Gastroesophageal sphincter (tissue), 4 donors: ENCODE measurements at regions not wholly inside any gene's neighbourhood (a gene's known extent, or its start where the extent isn't known, plus 50 kb on each side); places are given as distances from the start of the nearest gene placed in this dataset.
"Not testable (repeated sequence)": the region's sequence is repeated elsewhere in the genome, so short reads cannot be mapped to it uniquely, and the experiment has no call there.

Experiments used
- ATAC-seq: fragments of 150-250 bp; one replicate; pipeline ENCODE4 v1.9.1; 2016; ENCODE audit warnings: mild to moderate bottlenecking, moderate library complexity
- H3K27ac ChIP-seq, 4 donors: fragments of 200-600 bp; sonication (generic) in 3 of 4; 1 replicate in 3 of 4; 2 replicates in 1 of 4; pipeline ENCODE4 v1.5.1; 2016 to 2019
- H3K27me3 ChIP-seq: fragments of 200-600 bp; sonication (generic); one replicate; pipeline ENCODE4 v1.5.1; 2019
- H3K36me3 ChIP-seq, 2 donors: fragments of 200-600 bp; sonication (generic); one replicate each; pipeline ENCODE4 v1.5.1; 2019; ENCODE audit warnings: control low read depth in 1 of 2
- H3K4me1 ChIP-seq, 3 donors: fragments of 200-600 bp; sonication (generic); 1 replicate in 2 of 3; 2 replicates in 1 of 3; pipeline ENCODE4 v1.5.1; 2016 to 2019; ENCODE audit warnings: control low read depth in 2 of 3
- H3K4me3 ChIP-seq, 2 donors: fragments of 200-600 bp; sonication (generic); one replicate each; pipeline ENCODE4 v1.5.1; 2019; ENCODE audit warnings: mild to moderate bottlenecking in 1 of 2, moderate library complexity in 1 of 2
- H3K9me3 ChIP-seq, 3 donors: fragments of 200-600 bp; sonication (generic); one replicate each; pipeline ENCODE4 v1.5.1; 2017 to 2019; ENCODE audit warnings: control low read depth in 2 of 3
- EP300 ChIP-seq: sonication (generic); formaldehyde crosslinking; IDR thresholded peaks from one replicate; pipeline ENCODE4 v1.6.1; 2017; ENCODE audit warnings: antibody characterized with exemption, mild to moderate bottlenecking
- POLR2A ChIP-seq, 2 donors: fragments of 450-650 bp; IDR thresholded peaks; one replicate each; pipeline ENCODE4 v1.6.1; 2017; ENCODE audit warnings: antibody characterized with exemption in 2 of 2, mild to moderate bottlenecking in 2 of 2, moderate library complexity in 1 of 2
- POLR2AphosphoS5 ChIP-seq: sonication (generic); formaldehyde crosslinking; IDR thresholded peaks from one replicate; pipeline ENCODE4 v1.6.1; 2017; ENCODE audit warnings: antibody characterized with exemption
- WGBS, 2 donors: methylation state at CpG; one replicate each; pipeline ENCODE4 v1.1.5; 2018; ENCODE audit warnings: low coverage in 1 of 2; 5-methylcytosine and 5-hydroxymethylcytosine counted together
- TF ChIP-seq, protein P1 (sequence below), 4 experiments: fragments of 200-600 bp in 2 of 4; fragments of 450-650 bp in 2 of 4; sonication (generic) in 1 of 4; IDR thresholded peaks; one replicate each; pipeline ENCODE4 v1.5.1; 2017 to 2019; ENCODE audit warnings: antibody characterized with exemption in 4 of 4, mild to moderate bottlenecking in 2 of 4, moderate library complexity in 2 of 4

DNA sequence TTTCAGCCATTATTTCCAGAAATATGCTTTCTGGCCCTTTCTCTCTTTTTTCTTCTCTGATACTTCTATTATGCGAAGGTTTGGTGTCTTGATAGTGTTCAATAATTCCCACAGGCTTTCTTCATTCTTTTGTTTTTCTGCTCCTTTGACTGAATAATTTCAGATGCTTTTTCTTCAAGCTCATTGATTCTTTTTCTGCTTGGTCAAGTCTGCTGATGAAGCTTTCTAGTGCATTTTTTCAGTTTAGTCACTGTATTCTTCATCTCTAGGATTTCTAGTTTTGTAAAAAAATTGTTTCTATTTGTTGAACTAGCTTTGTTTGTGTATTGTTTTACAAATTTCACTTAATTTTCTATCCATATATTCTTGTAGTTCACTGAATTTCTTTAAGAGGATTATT is 304.0 kb upstream of the TARS1 start:
- H3K27me3 ChIP-seq = no peaks in the 10 kb centered on the region
- WGBS, 2 donors = 82 to 100% methylated on average over 1 of the region's 1 CpG
- TF ChIP-seq, protein P1, sequence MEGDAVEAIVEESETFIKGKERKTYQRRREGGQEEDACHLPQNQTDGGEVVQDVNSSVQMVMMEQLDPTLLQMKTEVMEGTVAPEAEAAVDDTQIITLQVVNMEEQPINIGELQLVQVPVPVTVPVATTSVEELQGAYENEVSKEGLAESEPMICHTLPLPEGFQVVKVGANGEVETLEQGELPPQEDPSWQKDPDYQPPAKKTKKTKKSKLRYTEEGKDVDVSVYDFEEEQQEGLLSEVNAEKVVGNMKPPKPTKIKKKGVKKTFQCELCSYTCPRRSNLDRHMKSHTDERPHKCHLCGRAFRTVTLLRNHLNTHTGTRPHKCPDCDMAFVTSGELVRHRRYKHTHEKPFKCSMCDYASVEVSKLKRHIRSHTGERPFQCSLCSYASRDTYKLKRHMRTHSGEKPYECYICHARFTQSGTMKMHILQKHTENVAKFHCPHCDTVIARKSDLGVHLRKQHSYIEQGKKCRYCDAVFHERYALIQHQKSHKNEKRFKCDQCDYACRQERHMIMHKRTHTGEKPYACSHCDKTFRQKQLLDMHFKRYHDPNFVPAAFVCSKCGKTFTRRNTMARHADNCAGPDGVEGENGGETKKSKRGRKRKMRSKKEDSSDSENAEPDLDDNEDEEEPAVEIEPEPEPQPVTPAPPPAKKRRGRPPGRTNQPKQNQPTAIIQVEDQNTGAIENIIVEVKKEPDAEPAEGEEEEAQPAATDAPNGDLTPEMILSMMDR (IDR thresholded peaks at IDR 0.05) = no peak
- TF ChIP-seq EP300 (no peak), POLR2A (IDR thresholded peaks at IDR 0.05) (no peak), POLR2AphosphoS5 (no peak)

DNA sequence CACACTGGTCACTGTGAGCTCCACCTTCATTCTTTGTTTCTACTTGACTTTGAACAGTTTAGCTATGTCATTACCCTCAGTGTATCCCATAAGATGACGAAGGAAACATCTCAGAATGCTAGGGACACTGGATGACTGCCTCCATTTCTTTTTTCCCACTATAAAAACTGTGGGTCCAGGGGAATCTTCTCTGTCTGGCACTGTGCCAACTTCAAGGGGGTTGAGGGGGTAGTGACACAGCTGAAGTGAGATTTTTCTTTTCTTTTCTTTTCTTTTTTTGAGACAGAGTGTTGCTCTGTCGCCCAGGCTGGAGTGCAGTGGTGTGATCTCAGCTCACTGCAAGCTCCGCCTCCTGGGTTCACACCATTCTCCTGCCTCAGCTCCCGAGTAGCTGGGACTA is 302.6 kb upstream of the TARS1 start:
- H3K36me3 ChIP-seq, H3K27ac ChIP-seq, H3K4me1 ChIP-seq, ATAC-seq, H3K4me3 ChIP-seq, H3K27me3 ChIP-seq: not testable (repeated sequence)
- H3K9me3 ChIP-seq = peaks cover 0 to 38% (median 0%) of the 10 kb centered on the region in 3 donors
- 59 to 71% methylated on average over 1 to 4 of the region's 4 CpGs for WGBS, 2 donors

More for the DNA sequence above, 304.0 kb upstream of the TARS1 start:
- H3K4me1 ChIP-seq = no peaks in the 10 kb centered on the region
- peaks cover 0 to 39% (median 0%) of the 10 kb centered on the region in 3 donors for H3K9me3 ChIP-seq
- H3K36me3 ChIP-seq = no peaks in the 10 kb centered on the region
- H3K4me3 ChIP-seq = no peak overlapping the region
- no peak for ATAC-seq
- H3K27ac ChIP-seq = no peak overlapping the region

DNA sequence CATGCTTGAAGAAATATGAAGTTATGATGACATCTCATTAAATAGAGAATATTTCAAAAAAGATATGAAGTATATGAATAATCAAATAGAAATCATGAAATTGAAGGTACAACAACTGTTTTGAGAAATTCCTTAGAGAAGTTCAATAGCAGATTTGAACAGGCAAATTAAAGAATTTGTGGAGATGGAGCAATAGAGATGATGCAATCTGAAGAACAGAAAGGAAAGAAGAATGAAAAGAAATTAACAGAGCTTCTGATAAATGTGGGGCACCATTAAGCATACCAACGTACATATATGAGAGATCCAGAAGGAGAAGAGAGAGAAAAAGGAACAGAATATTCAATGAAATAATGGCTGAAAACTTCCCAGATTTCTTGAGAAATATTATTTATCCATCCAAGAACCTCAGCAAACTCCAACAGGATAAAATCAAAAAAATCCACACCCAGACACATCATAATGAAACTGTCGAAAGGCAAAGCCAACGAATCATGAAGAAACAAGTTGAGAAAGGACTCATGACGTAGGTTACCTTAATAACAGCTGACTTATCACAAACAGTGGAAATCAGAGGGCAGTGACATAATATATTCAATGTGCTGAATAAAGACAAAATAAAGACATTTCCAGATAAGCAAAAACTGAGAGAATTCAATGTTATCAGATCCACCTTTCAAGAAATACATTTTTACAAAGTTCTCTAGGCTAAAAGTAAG is 297.2 kb upstream of the TARS1 start:
- ATAC-seq = no peak
- Histone ChIP-seq H3K27ac (no peak overlapping the region), H3K27me3 (no peaks in the 10 kb centered on the region), H3K36me3 (no peaks in the 10 kb centered on the region), H3K4me3 (no peak overlapping the region), H3K4me1 (no peaks in the 10 kb centered on the region), H3K9me3 (peaks cover 0 to 7% (median 0%) of the 10 kb centered on the region in 3 donors)
- 76 to 92% methylated on average over 3 to 4 of the region's 4 CpGs for WGBS, 2 donors
- TF ChIP-seq, protein P1 (IDR thresholded peaks at IDR 0.05) = no peak
- TF ChIP-seq POLR2AphosphoS5 (no peak), EP300 (no peak), POLR2A (IDR thresholded peaks at IDR 0.05) (no peak)

DNA sequence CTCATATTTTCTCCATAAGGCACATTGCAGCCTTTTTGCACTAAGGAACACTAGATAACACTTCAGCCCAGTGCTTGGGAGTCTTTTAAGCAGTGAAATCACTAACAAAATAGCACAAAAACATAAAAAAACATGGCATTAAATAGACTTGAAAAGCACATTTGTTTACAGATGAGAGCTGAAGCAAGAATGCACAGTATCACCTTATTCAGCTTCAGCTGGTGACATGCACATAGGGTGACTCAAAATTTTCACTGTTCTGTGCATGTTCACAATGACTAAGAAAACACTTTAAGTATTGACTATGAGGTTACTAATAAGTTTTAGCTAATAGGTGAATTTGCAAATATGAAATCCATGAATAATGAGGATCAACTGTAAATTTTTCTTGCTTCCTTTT is 293.9 kb upstream of the TARS1 start:
- Histone ChIP-seq H3K27me3 (no peaks in the 10 kb centered on the region), H3K36me3 (no peaks in the 10 kb centered on the region), H3K4me1 (no peaks in the 10 kb centered on the region), H3K4me3 (no peak overlapping the region), H3K27ac (no peak overlapping the region), H3K9me3 (peaks cover 0 to 7% (median 0%) of the 10 kb centered on the region in 3 donors)
- no peak for TF ChIP-seq EP300
- no peak for TF ChIP-seq POLR2A (IDR thresholded peaks at IDR 0.05)
- TF ChIP-seq, protein P1 (IDR thresholded peaks at IDR 0.05) = no peak
- TF ChIP-seq POLR2AphosphoS5 = no peak
- no peak for ATAC-seq

DNA sequence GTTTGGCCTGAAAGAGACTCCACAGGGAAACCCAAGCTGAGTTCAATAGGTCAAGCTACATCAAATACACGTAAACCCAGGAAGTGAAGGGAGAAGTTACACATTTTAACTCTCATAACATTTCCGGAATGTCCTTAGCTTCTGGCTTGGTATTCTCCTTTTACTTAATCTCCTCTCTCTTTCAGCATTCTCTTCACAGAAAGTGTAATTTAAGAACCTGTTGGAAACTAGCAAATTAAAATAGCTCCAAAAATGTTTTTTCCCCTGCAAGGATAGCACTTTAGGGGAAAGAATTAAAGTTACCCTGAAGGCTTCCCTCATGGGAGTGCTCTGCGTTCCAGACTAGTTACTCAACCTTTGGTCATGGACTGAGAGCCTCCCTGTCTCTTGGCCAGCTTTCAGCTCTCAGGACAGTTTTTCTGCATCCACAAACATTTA is 292.7 kb upstream of the TARS1 start:
- H3K4me1 ChIP-seq = no peaks in the 10 kb centered on the region
- H3K4me3 ChIP-seq = no peak overlapping the region
- no peaks in the 10 kb centered on the region for H3K36me3 ChIP-seq
- H3K27ac ChIP-seq = peak overlapping the region in 1 of 4 donors; percentile 4
- H3K27me3 ChIP-seq = no peaks in the 10 kb centered on the region
- peak; percentile 92 for ATAC-seq
- 44 to 78% methylated on average over 3 of the region's 3 CpGs for WGBS, 2 donors
- no peaks in the 10 kb centered on the region for H3K9me3 ChIP-seq
- TF ChIP-seq, protein P1 (IDR thresholded peaks at IDR 0.05) = no peak
- no peak for TF ChIP-seq POLR2A (IDR thresholded peaks at IDR 0.05)
- TF ChIP-seq POLR2AphosphoS5 = no peak
- no peak for TF ChIP-seq EP300
